ENCODE measurements at regions not wholly inside any gene's neighbourhood (a gene's known extent, or its start where the extent isn't known, plus 50 kb on each side); places are given as distances from the start of the nearest gene placed in this dataset.
"Not testable (repeated sequence)": the region's sequence is repeated elsewhere in the genome, so short reads cannot be mapped to it uniquely, and the experiment has no call there.

- DNase-seq (ENCODE audit: low read depth in 2 of 2) = no peak
Measured at GRCh38 chr5:18433336-18433735, 799.1 kb downstream of the TAF11L14 start.

GRCh38 chr5:18438126-18438525 is 803.9 kb downstream of the TAF11L14 start:
- no peak for DNase-seq (ENCODE audit: low read depth in 2 of 2)

GRCh38 chr5:18455521-18455920 is 821.3 kb downstream of the TAF11L14 start:
- DNase-seq (ENCODE audit: low read depth in 2 of 2) = no peak

- no peak for DNase-seq (ENCODE audit: low read depth in 2 of 2)
Measured at GRCh38 chr5:18457255-18457654, 823.0 kb downstream of the TAF11L14 start.

- DNase-seq (ENCODE audit: low read depth in 2 of 2) = no peak
Measured at GRCh38 chr5:18461766-18462165, 827.5 kb downstream of the TAF11L14 start.

GRCh38 chr5:18465833-18466681 is 831.8 kb downstream of the TAF11L14 start:
- peak; percentile 4 to 23 for DNase-seq (ENCODE audit: low read depth in 2 of 2)

- no peak for DNase-seq (ENCODE audit: low read depth in 2 of 2)
Measured at GRCh38 chr5:18466731-18467130, 832.5 kb downstream of the TAF11L14 start.

- not testable (repeated sequence) for DNase-seq (ENCODE audit: low read depth in 2 of 2)
Measured at GRCh38 chr5:18471791-18472190, 837.5 kb downstream of the TAF11L14 start.

- DNase-seq (ENCODE audit: low read depth in 2 of 2) = no peak
Measured at GRCh38 chr5:18483451-18483850, 849.2 kb downstream of the TAF11L14 start.

GRCh38 chr5:18487928-18488480 is 853.7 kb downstream of the TAF11L14 start:
- DNase-seq (ENCODE audit: low read depth in 2 of 2) = no peak

GRCh38 chr5:18489703-18490102 is 855.4 kb downstream of the TAF11L14 start:
- no peak for DNase-seq (ENCODE audit: low read depth in 2 of 2)

- no peak for DNase-seq (ENCODE audit: low read depth in 2 of 2)
Measured at GRCh38 chr5:18491349-18491748, 857.1 kb downstream of the TAF11L14 start.

GRCh38 chr5:18495157-18495556 is 860.9 kb downstream of the TAF11L14 start:
- no peak for DNase-seq (ENCODE audit: low read depth in 2 of 2)

- DNase-seq (ENCODE audit: low read depth in 2 of 2) = no peak
Measured at GRCh38 chr5:18496041-18496440, 861.8 kb downstream of the TAF11L14 start.

GRCh38 chr5:18497089-18497488 is 862.8 kb downstream of the TAF11L14 start:
- DNase-seq (ENCODE audit: low read depth in 2 of 2) = no peak

GRCh38 chr5:18503797-18504328 is 869.6 kb downstream of the TAF11L14 start:
- DNase-seq (ENCODE audit: low read depth in 2 of 2) = no peak

GRCh38 chr5:18507114-18507513 is 872.9 kb downstream of the TAF11L14 start:
- DNase-seq (ENCODE audit: low read depth in 2 of 2) = no peak

GRCh38 chr5:18517641-18518380 is 883.6 kb downstream of the TAF11L14 start:
- no peak for DNase-seq (ENCODE audit: low read depth in 2 of 2)

GRCh38 chr5:18523380-18523779 is 889.1 kb downstream of the TAF11L14 start:
- DNase-seq (ENCODE audit: low read depth in 2 of 2) = no peak

GRCh38 chr5:18526792-18527405 is 892.6 kb downstream of the TAF11L14 start:
- DNase-seq (ENCODE audit: low read depth in 2 of 2) = no peak

- no peak for DNase-seq (ENCODE audit: low read depth in 2 of 2)
Measured at GRCh38 chr5:18533137-18533536, 898.9 kb downstream of the TAF11L14 start.

GRCh38 chr5:18534119-18534518 is 899.9 kb downstream of the TAF11L14 start:
- no peak for DNase-seq (ENCODE audit: low read depth in 2 of 2)

All from fibroblast of skin of left biceps (primary cell).